ENCODE measurements at regions not wholly inside any gene's neighbourhood (a gene's known extent, or its start where the extent isn't known, plus 50 kb on each side); places are given as distances from the start of the nearest gene placed in this dataset.

GRCh38 chr15:57893040-57893439 lies 172.5 kb downstream of the ALDH1A2 start:
- TF ChIP-seq, protein P1, sequence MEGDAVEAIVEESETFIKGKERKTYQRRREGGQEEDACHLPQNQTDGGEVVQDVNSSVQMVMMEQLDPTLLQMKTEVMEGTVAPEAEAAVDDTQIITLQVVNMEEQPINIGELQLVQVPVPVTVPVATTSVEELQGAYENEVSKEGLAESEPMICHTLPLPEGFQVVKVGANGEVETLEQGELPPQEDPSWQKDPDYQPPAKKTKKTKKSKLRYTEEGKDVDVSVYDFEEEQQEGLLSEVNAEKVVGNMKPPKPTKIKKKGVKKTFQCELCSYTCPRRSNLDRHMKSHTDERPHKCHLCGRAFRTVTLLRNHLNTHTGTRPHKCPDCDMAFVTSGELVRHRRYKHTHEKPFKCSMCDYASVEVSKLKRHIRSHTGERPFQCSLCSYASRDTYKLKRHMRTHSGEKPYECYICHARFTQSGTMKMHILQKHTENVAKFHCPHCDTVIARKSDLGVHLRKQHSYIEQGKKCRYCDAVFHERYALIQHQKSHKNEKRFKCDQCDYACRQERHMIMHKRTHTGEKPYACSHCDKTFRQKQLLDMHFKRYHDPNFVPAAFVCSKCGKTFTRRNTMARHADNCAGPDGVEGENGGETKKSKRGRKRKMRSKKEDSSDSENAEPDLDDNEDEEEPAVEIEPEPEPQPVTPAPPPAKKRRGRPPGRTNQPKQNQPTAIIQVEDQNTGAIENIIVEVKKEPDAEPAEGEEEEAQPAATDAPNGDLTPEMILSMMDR (IDR thresholded peaks at IDR 0.05; ENCODE audit: insufficient read depth, low read length): no peak
- TF ChIP-seq POLR2AphosphoS5 (IDR thresholded peaks at IDR 0.05; ENCODE audit: low read depth) (no peak), REST (IDR thresholded peaks at IDR 0.05; ENCODE audit: insufficient replicate concordance, low read depth) (no peak), SPI1 (IDR thresholded peaks at IDR 0.05; ENCODE audit: borderline replicate concordance, low read depth) (no peak)
